Cardiac muscle cell (in vitro differentiated cells and primary cell): ENCODE measurements at regions not wholly inside any gene's neighbourhood (a gene's known extent, or its start where the extent isn't known, plus 50 kb on each side); places are given as distances from the start of the nearest gene placed in this dataset.

ENCODE experiments used
- DNase-seq, 2 donors: peaks; one replicate each; pipeline versions ENCODE4 v3.0.0 to v3.0.0-alpha.2; 2010 to 2017; ENCODE audit warnings: low read depth in 1 of 2, low spot score in 1 of 2
- H3K27ac ChIP-seq: fragments of 200-600 bp; sonication (generic); 2 replicates; pipeline ENCODE4 v1.5.1; 2016
- H3K27me3 ChIP-seq: fragments of 200-600 bp; sonication (generic); 2 replicates; pipeline ENCODE4 v1.6.0; 2016; ENCODE audit warnings: control low read depth
- H3K36me3 ChIP-seq: fragments of 200-600 bp; sonication (generic); 2 replicates; pipeline ENCODE4 v1.5.1; 2016; ENCODE audit warnings: control low read depth
- H3K4me1 ChIP-seq: fragments of 200-600 bp; sonication (generic); 2 replicates; pipeline ENCODE4 v1.8.1; 2017; ENCODE audit warnings: low read depth, mild to moderate bottlenecking, mixed run types
- H3K4me3 ChIP-seq: fragments of 200-600 bp; sonication (generic); 2 replicates; pipeline ENCODE4 v1.5.1; 2016; ENCODE audit warnings: mild to moderate bottlenecking
- H3K9me3 ChIP-seq: fragments of 200-600 bp; sonication (generic); 2 replicates; pipeline ENCODE4 v1.5.1; 2017; ENCODE audit warnings: low read depth, mild to moderate bottlenecking, control low read depth
- TF ChIP-seq, protein P1 (sequence below): IDR thresholded peaks from 2 replicates; pipeline ENCODE4 v1.5.1; 2012; ENCODE audit warnings: low read depth, mild to moderate bottlenecking, low read length

DNA sequence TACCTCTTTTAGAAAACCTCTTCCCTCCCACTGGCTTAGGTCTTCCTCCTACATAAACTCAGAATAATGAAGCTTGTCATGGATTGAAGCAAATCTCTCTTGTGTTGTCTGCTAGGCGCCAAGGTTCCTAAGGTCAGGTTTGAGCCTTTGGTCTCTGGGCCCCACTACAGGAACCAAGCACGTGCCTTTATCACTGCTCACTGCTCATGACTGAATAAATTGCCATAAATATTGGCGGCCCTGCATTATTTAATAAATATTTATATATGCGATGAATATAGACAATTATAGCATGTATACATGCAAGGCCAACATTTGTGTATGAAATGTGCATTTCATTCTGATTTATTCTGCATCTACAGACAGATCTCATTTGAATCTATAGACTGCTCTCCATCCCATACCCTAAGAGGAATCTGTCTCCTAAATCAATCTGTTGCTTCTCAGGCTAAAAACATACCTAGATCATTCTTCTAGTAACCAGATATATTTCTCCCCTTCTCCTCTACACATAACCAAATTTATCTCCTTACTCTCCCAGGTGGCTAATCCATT, 1717.6 kb upstream of the TENM3 start:
- no peak overlapping the region for H3K4me3 ChIP-seq
- H3K27me3 ChIP-seq = no peaks in the 10 kb centered on the region
- DNase-seq = no peak
- H3K36me3 ChIP-seq = no peaks in the 10 kb centered on the region
- no peak overlapping the region for H3K27ac ChIP-seq
- no peaks in the 10 kb centered on the region for H3K4me1 ChIP-seq
- no peaks in the 10 kb centered on the region for H3K9me3 ChIP-seq
- TF ChIP-seq, protein P1, sequence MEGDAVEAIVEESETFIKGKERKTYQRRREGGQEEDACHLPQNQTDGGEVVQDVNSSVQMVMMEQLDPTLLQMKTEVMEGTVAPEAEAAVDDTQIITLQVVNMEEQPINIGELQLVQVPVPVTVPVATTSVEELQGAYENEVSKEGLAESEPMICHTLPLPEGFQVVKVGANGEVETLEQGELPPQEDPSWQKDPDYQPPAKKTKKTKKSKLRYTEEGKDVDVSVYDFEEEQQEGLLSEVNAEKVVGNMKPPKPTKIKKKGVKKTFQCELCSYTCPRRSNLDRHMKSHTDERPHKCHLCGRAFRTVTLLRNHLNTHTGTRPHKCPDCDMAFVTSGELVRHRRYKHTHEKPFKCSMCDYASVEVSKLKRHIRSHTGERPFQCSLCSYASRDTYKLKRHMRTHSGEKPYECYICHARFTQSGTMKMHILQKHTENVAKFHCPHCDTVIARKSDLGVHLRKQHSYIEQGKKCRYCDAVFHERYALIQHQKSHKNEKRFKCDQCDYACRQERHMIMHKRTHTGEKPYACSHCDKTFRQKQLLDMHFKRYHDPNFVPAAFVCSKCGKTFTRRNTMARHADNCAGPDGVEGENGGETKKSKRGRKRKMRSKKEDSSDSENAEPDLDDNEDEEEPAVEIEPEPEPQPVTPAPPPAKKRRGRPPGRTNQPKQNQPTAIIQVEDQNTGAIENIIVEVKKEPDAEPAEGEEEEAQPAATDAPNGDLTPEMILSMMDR = no peak

GRCh38 chr4:180528003-180528402, 1715.2 kb upstream of the TENM3 start:
- no peak for DNase-seq
- TF ChIP-seq, protein P1 = no peak
- Histone ChIP-seq H3K36me3 (no peaks in the 10 kb centered on the region), H3K27ac (no peak overlapping the region), H3K27me3 (no peaks in the 10 kb centered on the region), H3K4me3 (no peak overlapping the region), H3K4me1 (no peaks in the 10 kb centered on the region), H3K9me3 (no peaks in the 10 kb centered on the region)

- no peak for DNase-seq
- TF ChIP-seq, protein P1 = no peak
- Histone ChIP-seq H3K4me3 (no peak overlapping the region), H3K4me1 (no peaks in the 10 kb centered on the region), H3K36me3 (no peaks in the 10 kb centered on the region), H3K9me3 (no peaks in the 10 kb centered on the region), H3K27ac (no peak overlapping the region), H3K27me3 (no peaks in the 10 kb centered on the region)
Measured at GRCh38 chr4:180530787-180531186, 1712.4 kb upstream of the TENM3 start.

DNA sequence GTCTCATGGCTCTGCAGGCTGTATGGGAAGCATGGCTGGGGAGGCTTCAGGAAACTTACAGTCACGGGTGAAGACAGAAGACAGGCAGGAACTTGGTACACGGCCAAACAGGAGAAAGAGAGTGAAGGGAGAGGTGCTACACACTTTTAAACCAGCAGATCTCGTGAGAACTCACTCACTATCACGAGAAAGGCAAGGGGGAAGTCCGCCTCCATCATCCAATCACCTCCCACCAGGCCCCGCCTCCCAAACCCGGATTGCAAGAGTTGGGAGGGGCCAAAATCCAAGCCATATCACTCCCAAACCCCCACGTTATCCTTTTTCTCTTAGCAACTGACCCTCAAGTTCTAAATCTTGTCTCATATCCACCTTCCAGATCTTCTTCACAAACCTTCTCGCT, 1710.5 kb upstream of the TENM3 start:
- H3K4me1 ChIP-seq = no peaks in the 10 kb centered on the region
- H3K27me3 ChIP-seq = no peaks in the 10 kb centered on the region
- H3K36me3 ChIP-seq = no peaks in the 10 kb centered on the region
- no peak for DNase-seq
- H3K9me3 ChIP-seq = no peaks in the 10 kb centered on the region
- H3K4me3 ChIP-seq = no peak overlapping the region
- TF ChIP-seq, protein P1 = no peak
- H3K27ac ChIP-seq = no peak overlapping the region

GRCh38 chr4:180538384-180539057, 1704.7 kb upstream of the TENM3 start:
- Histone ChIP-seq H3K4me3 (no peak overlapping the region), H3K9me3 (no peaks in the 10 kb centered on the region), H3K36me3 (no peaks in the 10 kb centered on the region), H3K4me1 (no peaks in the 10 kb centered on the region), H3K27me3 (no peaks in the 10 kb centered on the region), H3K27ac (no peak overlapping the region)
- DNase-seq = no peak
- TF ChIP-seq, protein P1 = no peak
